H1 (cell line): ENCODE measurements at regions not wholly inside any gene's neighbourhood (a gene's known extent, or its start where the extent isn't known, plus 50 kb on each side); places are given as distances from the start of the nearest gene placed in this dataset.

ENCODE experiments used
- CTCF ChIA-PET: fragments of 300-600 bp; sonication (Branson Sonifier 250); formaldehyde crosslinking; loops from one replicate; lab custom pipeline; 2021; ENCODE audit not compliant: partially characterized antibody; lab: Charles Lee
- POLR2A ChIA-PET: fragments of 300-600 bp; sonication (Branson Sonifier 250); formaldehyde crosslinking; loops from one replicate; lab custom pipeline; 2021; ENCODE audit warnings: inconsistent platforms; ENCODE audit not compliant: partially characterized antibody; lab: Charles Lee
- DNase-seq, 2 experiments: peaks; one replicate each; pipeline versions ENCODE4 v3.0.0 to v3.0.0-alpha.2; 2010 to 2022; ENCODE audit warnings: low spot score in 2 of 2, low read depth in 1 of 2, mixed read lengths in 1 of 2
- FAIRE-seq: peaks from 2 replicates; lab custom pipeline; 2011; peaks lifted over from hg19 to GRCh38; lab: Jason Lieb, UNC
- H2AFZ ChIP-seq: 2 replicates; pipeline ENCODE4 v1.8.1; 2012; ENCODE audit warnings: low read length, inconsistent platforms
- H2AK5ac ChIP-seq: 2 replicates; pipeline ENCODE4 v1.6.1; 2013; ENCODE audit warnings: low read depth, low read length
- H2BK120ac ChIP-seq: replicated peaks from 2 replicates; pipeline ENCODE3; 2013; ENCODE audit warnings: low read depth, low read length, inconsistent platforms
- H2BK12ac ChIP-seq: 2 replicates; pipeline ENCODE4 v1.6.1; 2013; ENCODE audit warnings: low read depth, low read length
- H2BK15ac ChIP-seq: 2 replicates; pipeline ENCODE4 v1.6.1; 2013; ENCODE audit warnings: low read length
- H2BK20ac ChIP-seq: 2 replicates; pipeline ENCODE4 v1.6.1; 2013; ENCODE audit warnings: low read length
- H2BK5ac ChIP-seq: 2 replicates; pipeline ENCODE4 v1.6.1; 2013; ENCODE audit warnings: low read depth, low read length
- H3K14ac ChIP-seq: 2 replicates; pipeline ENCODE4 v1.6.1; 2013; ENCODE audit warnings: inconsistent platforms; ENCODE audit not compliant: insufficient read length
- H3K18ac ChIP-seq: 2 replicates; pipeline ENCODE4 v1.6.1; 2013; ENCODE audit warnings: low read length; ENCODE audit errors: extremely low read depth
- H3K23ac ChIP-seq: 2 replicates; pipeline ENCODE4 v1.6.1; 2013; ENCODE audit warnings: inconsistent platforms; ENCODE audit not compliant: insufficient read length
- H3K23me2 ChIP-seq: 2 replicates; pipeline ENCODE4 v1.6.1; 2013; ENCODE audit warnings: low read depth, low read length
- H3K27ac ChIP-seq: 2 replicates; pipeline ENCODE4 v1.6.1; 2011; ENCODE audit warnings: low read depth, low read length, inconsistent platforms
- H3K27me3 ChIP-seq, 4 experiments: replicated peaks in 1 of 4; 1 replicate in 1 of 4; 2 replicates in 3 of 4; pipeline versions ENCODE4 v1.6.1 to v1.8.1; 2011 to 2013; ENCODE audit warnings: low read length in 3 of 4, mild to moderate bottlenecking in 3 of 4, inconsistent platforms in 2 of 4, mixed read lengths in 2 of 4, moderate library complexity in 1 of 4; ENCODE audit not compliant: control insufficient read depth in 3 of 4, insufficient read depth in 3 of 4; ENCODE audit errors: extremely low read depth in 1 of 4
- H3K36me3 ChIP-seq, 4 experiments: 2 replicates each; pipeline versions ENCODE4 v1.6.1 to v1.8.1; 2011 to 2013; ENCODE audit warnings: mild to moderate bottlenecking in 4 of 4, low read length in 3 of 4, moderate library complexity in 2 of 4, control low read depth in 1 of 4, inconsistent platforms in 1 of 4; ENCODE audit not compliant: insufficient read depth in 4 of 4, control insufficient read depth in 2 of 4
- H3K4ac ChIP-seq: replicated peaks from 2 replicates; pipeline ENCODE3; 2013; ENCODE audit warnings: low read length, low read depth, mixed read lengths, inconsistent platforms; ENCODE audit not compliant: insufficient read length
- H3K4me1 ChIP-seq, 4 experiments: replicated peaks in 1 of 4; 1 replicate in 1 of 4; 2 replicates in 3 of 4; pipeline versions ENCODE4 v1.6.1 to v1.8.1; 2011 to 2013; ENCODE audit warnings: low read length in 3 of 4, inconsistent platforms in 2 of 4, mixed read lengths in 1 of 4; ENCODE audit not compliant: insufficient read depth in 4 of 4, control insufficient read depth in 3 of 4
- H3K4me2 ChIP-seq, 2 experiments: 2 replicates each; pipeline versions ENCODE4 v1.6.1 to v1.8.1; 2011 to 2013; ENCODE audit warnings: low read depth in 2 of 2, low read length in 2 of 2, control low read depth in 1 of 2, inconsistent platforms in 1 of 2, mild to moderate bottlenecking in 1 of 2; ENCODE audit not compliant: insufficient read depth in 1 of 2
- H3K4me3 ChIP-seq, 4 experiments: fragments of 200-600, 300-600 bp in 1 of 4; sonication (generic), shearing (Covaris generic), sonication (Bioruptor Twin) in 1 of 4; 2 replicates each; pipeline versions ENCODE4 v1.5.1 to v1.8.1; 2011 to 2016; ENCODE audit warnings: low read length in 4 of 4, low read depth in 3 of 4, control low read depth in 2 of 4, inconsistent platforms in 2 of 4, mild to moderate bottlenecking in 2 of 4, mixed read lengths in 1 of 4, moderate library complexity in 1 of 4; ENCODE audit not compliant: insufficient read depth in 2 of 4; ENCODE audit errors: extremely low read depth in 1 of 4
- H3K56ac ChIP-seq: replicated peaks from 2 replicates; pipeline ENCODE3; 2013; ENCODE audit warnings: low read depth, mild to moderate bottlenecking, mixed read lengths, low read length, inconsistent platforms; ENCODE audit not compliant: insufficient read length
- H3K79me1 ChIP-seq: 2 replicates; pipeline ENCODE4 v1.6.1; 2013; ENCODE audit warnings: low read depth, low read length, control low read depth
- H3K79me2 ChIP-seq, 2 experiments: 2 replicates each; pipeline versions ENCODE4 v1.6.1 to v1.8.1; 2012 to 2013; ENCODE audit warnings: low read length in 2 of 2, mild to moderate bottlenecking in 2 of 2, inconsistent platforms in 1 of 2; ENCODE audit not compliant: insufficient read depth in 2 of 2, control insufficient read depth in 1 of 2
- H3K9ac ChIP-seq, 4 experiments: replicated peaks in 1 of 4; 1 replicate in 1 of 4; 2 replicates in 3 of 4; pipeline versions ENCODE4 v1.6.1 to v1.8.1; 2011 to 2013; ENCODE audit warnings: low read depth in 3 of 4, low read length in 3 of 4, control low read depth in 2 of 4, mild to moderate bottlenecking in 2 of 4, moderate library complexity in 2 of 4, inconsistent platforms in 1 of 4; ENCODE audit errors: extremely low read depth in 1 of 4
- H3K9me3 ChIP-seq, 2 experiments: 2 replicates each; pipeline versions ENCODE4 v1.6.1 to v1.8.1; 2012 to 2013; ENCODE audit warnings: mild to moderate bottlenecking in 2 of 2, moderate library complexity in 2 of 2, control low read depth in 1 of 2, inconsistent platforms in 1 of 2, low read depth in 1 of 2, low read length in 1 of 2, mixed read lengths in 1 of 2; ENCODE audit not compliant: insufficient read depth in 2 of 2
- H4K20me1 ChIP-seq, 2 experiments: replicated peaks in 1 of 2; 2 replicates each; pipeline versions ENCODE3 to v1.8.1; 2011 to 2013; ENCODE audit warnings: inconsistent platforms in 2 of 2, low read length in 2 of 2, mild to moderate bottlenecking in 1 of 2; ENCODE audit not compliant: insufficient read depth in 2 of 2, control insufficient read depth in 1 of 2
- H4K5ac ChIP-seq: 2 replicates; pipeline ENCODE4 v1.6.1; 2013; ENCODE audit warnings: low read length, low read depth, mixed read lengths, inconsistent platforms; ENCODE audit not compliant: insufficient read length
- H4K8ac ChIP-seq: 2 replicates; pipeline ENCODE4 v1.8.0; 2013; ENCODE audit warnings: mild to moderate bottlenecking, moderate library complexity, low read length, inconsistent platforms; ENCODE audit not compliant: insufficient read depth; ENCODE audit errors: extremely low read depth
- H4K91ac ChIP-seq: replicated peaks from 2 replicates; pipeline ENCODE3; 2013; ENCODE audit warnings: low read length, mixed read lengths, inconsistent platforms; ENCODE audit not compliant: insufficient read length
- BCL11A ChIP-seq, 2 experiments: IDR thresholded peaks; one replicate each; pipeline ENCODE4 v1.6.1; 2011; ENCODE audit warnings: low read depth in 2 of 2, low read length in 2 of 2, mild to moderate bottlenecking in 2 of 2
- CBX5 ChIP-seq: fragments of 300-800, 300-1000 bp; sonication (generic); IDR thresholded peaks from 2 replicates; pipeline ENCODE4 v1.7.1; 2016; ENCODE audit warnings: antibody characterized with exemption, low read length, low read depth
- CEBPB ChIP-seq: IDR thresholded peaks from 2 replicates; pipeline ENCODE4 v1.6.1; 2012; ENCODE audit warnings: low read depth, low read length
- EP300 ChIP-seq, 2 experiments: IDR thresholded peaks; 1 replicate in 1 of 2; 2 replicates in 1 of 2; pipeline ENCODE4 v1.6.1; 2011 to 2012; ENCODE audit warnings: low read depth in 2 of 2, low read length in 2 of 2, mild to moderate bottlenecking in 2 of 2, borderline replicate concordance in 1 of 2, inconsistent platforms in 1 of 2, moderate library complexity in 1 of 2
- JUN ChIP-seq: IDR thresholded peaks from 2 replicates; pipeline ENCODE4 v1.6.1; 2011; ENCODE audit warnings: low read depth, mild to moderate bottlenecking, improper control_type of control experiment, low read length
- JUND ChIP-seq: IDR thresholded peaks from 2 replicates; pipeline ENCODE4 v1.6.1; 2011; ENCODE audit warnings: mild to moderate bottlenecking, improper control_type of control experiment, low read length
- KDM5A ChIP-seq: fragments of 200-600 bp; IDR thresholded peaks from 2 replicates; pipeline ENCODE4 v1.7.1; 2012; ENCODE audit warnings: mild to moderate bottlenecking, low read length, inconsistent platforms, mixed read lengths
- NANOG ChIP-seq: IDR thresholded peaks from 2 replicates; pipeline ENCODE4 v1.6.1; 2011; ENCODE audit warnings: low read length, low read depth, mild to moderate bottlenecking, inconsistent platforms; ENCODE audit not compliant: insufficient read depth, poor library complexity, severe bottlenecking
- RAD21 ChIP-seq, 2 experiments: IDR thresholded peaks in 1 of 2; conservative IDR thresholded peaks in 1 of 2; 2 replicates each; pipeline ENCODE4 v1.6.1; 2011; ENCODE audit warnings: low read depth in 2 of 2, low read length in 2 of 2, improper control_type of control experiment in 1 of 2, inconsistent platforms in 1 of 2, mild to moderate bottlenecking in 1 of 2, moderate library complexity in 1 of 2
- SAP30 ChIP-seq: fragments of 300-600 bp; sonication (generic); IDR thresholded peaks from 2 replicates; pipeline ENCODE4 v1.7.1; 2012; ENCODE audit warnings: low read length, moderate library complexity, mild to moderate bottlenecking, inconsistent platforms; ENCODE audit not compliant: insufficient read depth, insufficient replicate concordance
- SIN3A ChIP-seq, 2 experiments: IDR thresholded peaks in 1 of 2; conservative IDR thresholded peaks in 1 of 2; 2 replicates each; pipeline ENCODE4 v1.6.1; 2011 to 2012; ENCODE audit warnings: low read length in 2 of 2, improper control_type of control experiment in 1 of 2, low read depth in 1 of 2, mild to moderate bottlenecking in 1 of 2
- SIRT6 ChIP-seq: IDR thresholded peaks from one replicate; pipeline ENCODE4 v1.7.1; 2012; ENCODE audit warnings: low read length, inconsistent platforms
- TCF12 ChIP-seq: IDR thresholded peaks from 2 replicates; pipeline ENCODE4 v1.6.1; 2011; ENCODE audit warnings: low read depth, mild to moderate bottlenecking, low read length
- WGBS, 2 experiments: shearing (Covaris generic) in 1 of 2; methylation state at CpG; one replicate each; pipeline versions ENCODE4 v1.1.6 to v1.1.7; 2013 to 2015; ENCODE audit warnings: low lambda C conversion rate in 2 of 2, mixed read lengths in 2 of 2, inconsistent platforms in 1 of 2, low coverage in 1 of 2, missing lambda C conversion rate in 1 of 2; ENCODE audit not compliant: insufficient replicate concordance in 2 of 2, insufficient coverage in 1 of 2, insufficient read length in 1 of 2; ENCODE audit errors: extremely low coverage in 1 of 2, missing lambda C conversion rate in 1 of 2; 5-methylcytosine and 5-hydroxymethylcytosine counted together

GRCh38 chr16:80189476-80190175 is 351.2 kb upstream of the DYNLRB2 start:
- Histone ChIP-seq H2AFZ (no peak overlapping the region; the same call in 1 of the 2 replicates), H3K56ac (no peak overlapping the region), H2BK20ac (no peak overlapping the region), H2BK5ac (no peak overlapping the region), H3K27ac (no peak overlapping the region), H3K4me2 (no peak overlapping the region), H3K4ac (no peak overlapping the region), H3K14ac (no peak overlapping the region), H3K9me3 (no peaks in the 10 kb centered on the region; a peak in 1 of 4 replicates), H4K91ac (no peak overlapping the region), H2BK12ac (no peak overlapping the region), H2BK120ac (no peak overlapping the region), H3K9ac (no peak overlapping the region)
- ChIA-PET POLR2A (no interaction called here), CTCF (interaction anchor here (1.3 kb wide), 1 partner anchor 22 kb away, joined by 3 read pairs; no protein-coding TSS in a partner anchor)
- FAIRE-seq (no peak), DNase-seq (no peak)
- 90% methylated on average over 7 of the region's 7 CpGs; no CpG with 5 or more reads in 1 of the 2 experiments for WGBS, 2 experiments
- TF ChIP-seq NANOG (no peak), SIRT6 (no peak), SIN3A (conservative IDR thresholded peaks at IDR 0.05 in 1 of 2, IDR thresholded peaks at IDR 0.05 in 1 of 2; ENCODE audit: low read depth in 1 of 2, low read length in 2 of 2) (no peak), EP300 (IDR thresholded peaks at IDR 0.05; ENCODE audit: borderline replicate concordance in 1 of 2, low read depth in 2 of 2, low read length in 2 of 2) (no peak), RAD21 (IDR thresholded peaks at IDR 0.05 in 1 of 2, conservative IDR thresholded peaks at IDR 0.05 in 1 of 2; ENCODE audit: low read depth in 2 of 2, low read length in 2 of 2) (no peak), SAP30 (no peak), JUND (no peak), BCL11A (IDR thresholded peaks at IDR 0.05; ENCODE audit: low read depth in 2 of 2, low read length in 2 of 2) (no peak), TCF12 (no peak), KDM5A (no peak), JUN (no peak), CBX5 (no peak), CEBPB (no peak)
- TF ChIP-seq, all 59 proteins: peak for 0
- Histone ChIP-seq H2BK15ac (no peak overlapping the region), H3K4me1 (no peaks in the 10 kb centered on the region), H4K5ac (no peak overlapping the region), H4K20me1 (no peaks in the 10 kb centered on the region), H3K4me3 (no peak overlapping the region), H3K79me2 (no peaks in the 10 kb centered on the region), H3K18ac (no peak overlapping the region), H2AK5ac (no peak overlapping the region), H3K36me3 (no peaks in the 10 kb centered on the region), H4K8ac (no peak overlapping the region), H3K27me3 (no peaks in the 10 kb centered on the region), H3K23ac (no peak overlapping the region), H3K23me2 (no peaks in the 10 kb centered on the region; the same call in 1 of the 2 replicates), H3K79me1 (no peaks in the 10 kb centered on the region)
